HUDEP-2 (cell line): ENCODE measurements at regions not wholly inside any gene's neighbourhood (a gene's known extent, or its start where the extent isn't known, plus 50 kb on each side); places are given as distances from the start of the nearest gene placed in this dataset.

Experiments
- DNase-seq, 76 experiments: peaks; one replicate each; lab custom pipeline; 2025; ENCODE audit not compliant: unreplicated experiment in 76 of 76; lab: John Stamatoyannopoulos, UW

- no peak for DNase-seq
These were observed 85.7 kb upstream of the SOX4 start for GRCh38 chr6:21507811-21508210.

- DNase-seq: no peak
These were observed 84.8 kb upstream of the SOX4 start for GRCh38 chr6:21508753-21509152.

GRCh38 chr6:21511891-21512550, 81.5 kb upstream of the SOX4 start:
- no peak for DNase-seq

- no peak for DNase-seq
These were observed 79.3 kb upstream of the SOX4 start for GRCh38 chr6:21514288-21514687.

- DNase-seq: no peak
These were observed 75.2 kb upstream of the SOX4 start for GRCh38 chr6:21518317-21518716.

- DNase-seq: no peak
These were observed 73.9 kb upstream of the SOX4 start for GRCh38 chr6:21519642-21520041.

- DNase-seq: no peak
These were observed 72.3 kb upstream of the SOX4 start for GRCh38 chr6:21521276-21521675.

GRCh38 chr6:21522143-21522747, 71.3 kb upstream of the SOX4 start:
- DNase-seq: no peak

- no peak for DNase-seq
These were observed 70.6 kb upstream of the SOX4 start for GRCh38 chr6:21522797-21523456.

- DNase-seq: no peak
These were observed 69.9 kb upstream of the SOX4 start for GRCh38 chr6:21523652-21524051.

- no peak for DNase-seq
These were observed 69.3 kb upstream of the SOX4 start for GRCh38 chr6:21524201-21524600.

GRCh38 chr6:21526974-21527373, 66.6 kb upstream of the SOX4 start:
- no peak for DNase-seq

- no peak for DNase-seq
These were observed 65.8 kb upstream of the SOX4 start for GRCh38 chr6:21527731-21528130.

GRCh38 chr6:21529431-21529830, 64.1 kb upstream of the SOX4 start:
- no peak for DNase-seq

- DNase-seq: no peak
These were observed 62.2 kb upstream of the SOX4 start for GRCh38 chr6:21531393-21531792.

GRCh38 chr6:21533678-21534077, 59.9 kb upstream of the SOX4 start:
- DNase-seq: no peak

GRCh38 chr6:21536280-21536766, 57.2 kb upstream of the SOX4 start:
- no peak for DNase-seq

GRCh38 chr6:21537637-21538036, 55.9 kb upstream of the SOX4 start:
- no peak for DNase-seq

GRCh38 chr6:21538186-21538798, 55.3 kb upstream of the SOX4 start:
- DNase-seq: no peak

- DNase-seq: no peak
These were observed 53.9 kb upstream of the SOX4 start for GRCh38 chr6:21539621-21540100.
